ENCODE measurements at regions not wholly inside any gene's neighbourhood (a gene's known extent, or its start where the extent isn't known, plus 50 kb on each side); places are given as distances from the start of the nearest gene placed in this dataset.
A peak's percentile ranks its signal among the peaks of the same experiment; 100 is the strongest.

DNA sequence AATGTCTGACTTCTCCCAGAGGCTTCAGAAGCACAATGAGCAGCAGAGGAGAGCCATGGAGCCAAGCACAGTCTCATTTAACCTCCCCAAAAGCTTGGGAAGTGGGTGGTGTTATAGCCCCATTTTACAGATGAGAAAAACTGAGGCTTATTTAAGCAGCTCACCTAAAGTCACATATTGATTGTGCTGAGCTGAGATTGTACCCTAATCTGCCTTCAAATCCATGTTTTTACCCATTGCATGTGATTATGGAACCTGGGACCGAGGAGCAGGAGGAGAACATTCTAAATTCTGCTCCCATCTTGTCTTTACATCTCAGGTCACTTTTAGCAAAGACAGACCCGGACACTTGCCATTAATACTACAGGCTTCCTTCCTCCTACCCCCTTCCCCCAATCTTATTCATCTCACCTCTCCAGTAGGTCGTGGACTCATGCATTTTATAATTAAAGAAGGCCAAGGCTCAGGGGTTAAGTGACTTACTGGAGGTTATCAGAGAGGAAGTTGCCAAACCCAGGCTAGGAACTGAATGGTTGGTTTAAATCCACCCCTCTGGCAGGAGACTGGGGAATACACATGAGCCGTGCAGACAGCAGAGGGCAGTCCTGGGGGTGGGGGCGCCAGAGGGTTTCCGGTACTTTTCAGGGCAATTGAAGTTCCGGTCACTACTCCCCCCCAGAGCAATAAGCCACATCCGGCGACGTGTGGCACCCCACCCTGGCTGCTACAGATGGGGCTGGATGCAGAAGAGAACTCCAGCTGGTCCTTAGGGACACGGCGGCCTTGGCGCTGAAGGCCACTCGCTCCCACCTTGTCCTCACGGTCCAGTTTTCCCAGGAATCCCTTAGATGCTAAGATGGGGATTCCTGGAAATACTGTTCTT lies 51.0 kb upstream of the IL17B start (continued):
- TF ChIP-seq, protein P1, sequence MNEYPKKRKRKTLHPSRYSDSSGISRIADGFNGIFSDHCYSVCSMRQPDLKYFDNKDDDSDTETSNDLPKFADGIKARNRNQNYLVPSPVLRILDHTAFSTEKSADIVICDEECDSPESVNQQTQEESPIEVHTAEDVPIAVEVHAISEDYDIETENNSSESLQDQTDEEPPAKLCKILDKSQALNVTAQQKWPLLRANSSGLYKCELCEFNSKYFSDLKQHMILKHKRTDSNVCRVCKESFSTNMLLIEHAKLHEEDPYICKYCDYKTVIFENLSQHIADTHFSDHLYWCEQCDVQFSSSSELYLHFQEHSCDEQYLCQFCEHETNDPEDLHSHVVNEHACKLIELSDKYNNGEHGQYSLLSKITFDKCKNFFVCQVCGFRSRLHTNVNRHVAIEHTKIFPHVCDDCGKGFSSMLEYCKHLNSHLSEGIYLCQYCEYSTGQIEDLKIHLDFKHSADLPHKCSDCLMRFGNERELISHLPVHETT (CRISPR knock-in tag; conservative IDR thresholded peaks at IDR 0.05): 0 out of 2 replicates have a peak, but pooled peaks have one; percentile 8
- TF ChIP-seq, protein P2, sequence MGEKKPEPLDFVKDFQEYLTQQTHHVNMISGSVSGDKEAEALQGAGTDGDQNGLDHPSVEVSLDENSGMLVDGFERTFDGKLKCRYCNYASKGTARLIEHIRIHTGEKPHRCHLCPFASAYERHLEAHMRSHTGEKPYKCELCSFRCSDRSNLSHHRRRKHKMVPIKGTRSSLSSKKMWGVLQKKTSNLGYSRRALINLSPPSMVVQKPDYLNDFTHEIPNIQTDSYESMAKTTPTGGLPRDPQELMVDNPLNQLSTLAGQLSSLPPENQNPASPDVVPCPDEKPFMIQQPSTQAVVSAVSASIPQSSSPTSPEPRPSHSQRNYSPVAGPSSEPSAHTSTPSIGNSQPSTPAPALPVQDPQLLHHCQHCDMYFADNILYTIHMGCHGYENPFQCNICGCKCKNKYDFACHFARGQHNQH (CRISPR knock-in tag; IDR thresholded peaks at IDR 0.05): peak; percentile 33
- TF ChIP-seq FOXO1 (CRISPR knock-in tag; IDR thresholded peaks at IDR 0.05) (peak; percentile 5; the same call in 1 of the 2 replicates), SOX13 (IDR thresholded peaks at IDR 0.05) (no peak), SOX13 (CRISPR knock-in tag; conservative IDR thresholded peaks at IDR 0.05 in 1 of 2, IDR thresholded peaks at IDR 0.05 in 1 of 2) (peak in 1 of 2 experiments; percentile 8; a peak in 1 of 4 replicates), NR2F2 (IDR thresholded peaks at IDR 0.05; ENCODE audit: borderline replicate concordance, low read depth) (peak; percentile 56; the same call in 1 of the 2 replicates), ZZZ3 (CRISPR knock-in tag; IDR thresholded peaks at IDR 0.05; ENCODE audit: borderline replicate concordance) (0 out of 2 replicates have a peak, but pooled peaks have one; percentile 20), ZBTB7B (CRISPR knock-in tag; IDR thresholded peaks at IDR 0.05) (0 out of 2 replicates have a peak, but pooled peaks have one; percentile 79)
- TF ChIP-seq, protein P3, sequence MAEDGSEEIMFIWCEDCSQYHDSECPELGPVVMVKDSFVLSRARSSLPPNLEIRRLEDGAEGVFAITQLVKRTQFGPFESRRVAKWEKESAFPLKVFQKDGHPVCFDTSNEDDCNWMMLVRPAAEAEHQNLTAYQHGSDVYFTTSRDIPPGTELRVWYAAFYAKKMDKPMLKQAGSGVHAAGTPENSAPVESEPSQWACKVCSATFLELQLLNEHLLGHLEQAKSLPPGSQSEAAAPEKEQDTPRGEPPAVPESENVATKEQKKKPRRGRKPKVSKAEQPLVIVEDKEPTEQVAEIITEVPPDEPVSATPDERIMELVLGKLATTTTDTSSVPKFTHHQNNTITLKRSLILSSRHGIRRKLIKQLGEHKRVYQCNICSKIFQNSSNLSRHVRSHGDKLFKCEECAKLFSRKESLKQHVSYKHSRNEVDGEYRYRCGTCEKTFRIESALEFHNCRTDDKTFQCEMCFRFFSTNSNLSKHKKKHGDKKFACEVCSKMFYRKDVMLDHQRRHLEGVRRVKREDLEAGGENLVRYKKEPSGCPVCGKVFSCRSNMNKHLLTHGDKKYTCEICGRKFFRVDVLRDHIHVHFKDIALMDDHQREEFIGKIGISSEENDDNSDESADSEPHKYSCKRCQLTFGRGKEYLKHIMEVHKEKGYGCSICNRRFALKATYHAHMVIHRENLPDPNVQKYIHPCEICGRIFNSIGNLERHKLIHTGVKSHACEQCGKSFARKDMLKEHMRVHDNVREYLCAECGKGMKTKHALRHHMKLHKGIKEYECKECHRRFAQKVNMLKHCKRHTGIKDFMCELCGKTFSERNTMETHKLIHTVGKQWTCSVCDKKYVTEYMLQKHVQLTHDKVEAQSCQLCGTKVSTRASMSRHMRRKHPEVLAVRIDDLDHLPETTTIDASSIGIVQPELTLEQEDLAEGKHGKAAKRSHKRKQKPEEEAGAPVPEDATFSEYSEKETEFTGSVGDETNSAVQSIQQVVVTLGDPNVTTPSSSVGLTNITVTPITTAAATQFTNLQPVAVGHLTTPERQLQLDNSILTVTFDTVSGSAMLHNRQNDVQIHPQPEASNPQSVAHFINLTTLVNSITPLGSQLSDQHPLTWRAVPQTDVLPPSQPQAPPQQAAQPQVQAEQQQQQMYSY (CRISPR knock-in tag; IDR thresholded peaks at IDR 0.05): no peak
- TF ChIP-seq, protein P4, sequence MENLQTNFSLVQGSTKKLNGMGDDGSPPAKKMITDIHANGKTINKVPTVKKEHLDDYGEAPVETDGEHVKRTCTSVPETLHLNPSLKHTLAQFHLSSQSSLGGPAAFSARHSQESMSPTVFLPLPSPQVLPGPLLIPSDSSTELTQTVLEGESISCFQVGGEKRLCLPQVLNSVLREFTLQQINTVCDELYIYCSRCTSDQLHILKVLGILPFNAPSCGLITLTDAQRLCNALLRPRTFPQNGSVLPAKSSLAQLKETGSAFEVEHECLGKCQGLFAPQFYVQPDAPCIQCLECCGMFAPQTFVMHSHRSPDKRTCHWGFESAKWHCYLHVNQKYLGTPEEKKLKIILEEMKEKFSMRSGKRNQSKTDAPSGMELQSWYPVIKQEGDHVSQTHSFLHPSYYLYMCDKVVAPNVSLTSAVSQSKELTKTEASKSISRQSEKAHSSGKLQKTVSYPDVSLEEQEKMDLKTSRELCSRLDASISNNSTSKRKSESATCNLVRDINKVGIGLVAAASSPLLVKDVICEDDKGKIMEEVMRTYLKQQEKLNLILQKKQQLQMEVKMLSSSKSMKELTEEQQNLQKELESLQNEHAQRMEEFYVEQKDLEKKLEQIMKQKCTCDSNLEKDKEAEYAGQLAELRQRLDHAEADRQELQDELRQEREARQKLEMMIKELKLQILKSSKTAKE (CRISPR knock-in tag; IDR thresholded peaks at IDR 0.05; ENCODE audit: borderline replicate concordance): peak; percentile 82
- TF ChIP-seq, protein P5, sequence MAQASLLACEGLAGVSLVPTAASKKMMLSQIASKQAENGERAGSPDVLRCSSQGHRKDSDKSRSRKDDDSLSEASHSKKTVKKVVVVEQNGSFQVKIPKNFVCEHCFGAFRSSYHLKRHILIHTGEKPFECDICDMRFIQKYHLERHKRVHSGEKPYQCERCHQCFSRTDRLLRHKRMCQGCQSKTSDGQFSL (CRISPR knock-in tag; IDR thresholded peaks at IDR 0.05): peak; percentile 89; the same call in 1 of the 2 replicates
- TF ChIP-seq, protein P6, sequence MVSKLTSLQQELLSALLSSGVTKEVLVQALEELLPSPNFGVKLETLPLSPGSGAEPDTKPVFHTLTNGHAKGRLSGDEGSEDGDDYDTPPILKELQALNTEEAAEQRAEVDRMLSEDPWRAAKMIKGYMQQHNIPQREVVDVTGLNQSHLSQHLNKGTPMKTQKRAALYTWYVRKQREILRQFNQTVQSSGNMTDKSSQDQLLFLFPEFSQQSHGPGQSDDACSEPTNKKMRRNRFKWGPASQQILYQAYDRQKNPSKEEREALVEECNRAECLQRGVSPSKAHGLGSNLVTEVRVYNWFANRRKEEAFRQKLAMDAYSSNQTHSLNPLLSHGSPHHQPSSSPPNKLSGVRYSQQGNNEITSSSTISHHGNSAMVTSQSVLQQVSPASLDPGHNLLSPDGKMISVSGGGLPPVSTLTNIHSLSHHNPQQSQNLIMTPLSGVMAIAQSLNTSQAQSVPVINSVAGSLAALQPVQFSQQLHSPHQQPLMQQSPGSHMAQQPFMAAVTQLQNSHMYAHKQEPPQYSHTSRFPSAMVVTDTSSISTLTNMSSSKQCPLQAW (CRISPR knock-in tag; IDR thresholded peaks at IDR 0.05): peak; percentile 64; the same call in 1 of the 2 replicates
- TF ChIP-seq, protein P7, sequence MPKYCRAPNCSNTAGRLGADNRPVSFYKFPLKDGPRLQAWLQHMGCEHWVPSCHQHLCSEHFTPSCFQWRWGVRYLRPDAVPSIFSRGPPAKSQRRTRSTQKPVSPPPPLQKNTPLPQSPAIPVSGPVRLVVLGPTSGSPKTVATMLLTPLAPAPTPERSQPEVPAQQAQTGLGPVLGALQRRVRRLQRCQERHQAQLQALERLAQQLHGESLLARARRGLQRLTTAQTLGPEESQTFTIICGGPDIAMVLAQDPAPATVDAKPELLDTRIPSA (CRISPR knock-in tag; IDR thresholded peaks at IDR 0.05; ENCODE audit: borderline replicate concordance): 0 out of 2 replicates have a peak, but pooled peaks have one; percentile 38
